ENCODE measurements at regions not wholly inside any gene's neighbourhood (a gene's known extent, or its start where the extent isn't known, plus 50 kb on each side); places are given as distances from the start of the nearest gene placed in this dataset.

DNA sequence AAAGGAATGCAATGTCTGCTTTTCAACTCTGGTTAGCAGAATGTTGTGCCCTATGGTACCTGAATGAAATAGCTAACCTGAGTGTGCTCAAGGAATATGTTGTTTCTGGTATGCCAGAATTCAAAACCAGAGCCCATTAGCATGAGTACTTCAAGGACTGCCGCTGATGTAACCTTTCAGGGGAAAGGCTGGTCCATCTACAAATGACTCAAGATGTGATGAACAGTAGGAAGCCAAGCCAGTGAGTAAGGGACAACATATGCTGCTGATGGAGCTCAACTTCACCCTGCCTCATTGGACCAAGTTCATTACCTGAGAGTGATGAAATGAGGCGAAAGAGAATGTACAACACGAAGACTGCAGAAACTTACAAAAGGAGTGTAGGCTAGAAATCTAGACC, 95.7 kb upstream of the BMP2 start (continued):
- TF ChIP-seq RNF2 (IDR thresholded peaks at IDR 0.05; ENCODE audit: borderline replicate concordance, low read depth) = no peak
- TF ChIP-seq HOXA7 (CRISPR knock-in tag; IDR thresholded peaks at IDR 0.05) = no peak

DNA sequence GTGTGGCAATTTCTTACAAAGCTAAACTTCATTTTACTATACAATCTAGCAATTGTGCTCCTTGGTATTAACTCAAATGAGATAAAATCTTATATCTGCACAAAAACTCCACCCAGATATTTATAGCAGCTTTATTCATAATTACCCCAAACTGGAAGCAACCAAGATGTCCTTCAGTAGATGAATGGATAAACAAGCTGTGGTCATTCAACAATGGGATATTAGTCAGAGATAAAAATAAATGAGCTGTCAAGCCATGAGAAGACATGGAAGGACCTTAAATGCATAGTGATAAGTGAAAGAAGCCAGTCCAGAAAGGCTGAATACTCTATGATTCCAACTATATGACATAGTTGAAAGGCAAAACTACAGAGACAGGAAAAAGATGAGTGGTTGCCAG, 98.9 kb upstream of the BMP2 start:
- ChIA-PET CTCF (no interaction called here), POLR2A (no interaction called here)
- H3K9me3 ChIP-seq = no peaks in the 10 kb centered on the region
- no peaks in the 10 kb centered on the region for H3K4me1 ChIP-seq
- TF ChIP-seq RCOR1 (IDR thresholded peaks at IDR 0.05; ENCODE audit: low read depth, low read length) (no peak), TFCP2L1 (CRISPR knock-in tag; IDR thresholded peaks at IDR 0.05) (no peak), HEYL (CRISPR knock-in tag; IDR thresholded peaks at IDR 0.05) (no peak), POLR2AphosphoS2 (conservative IDR thresholded peaks at IDR 0.05; ENCODE audit: low read length) (no peak), KDM1A (IDR thresholded peaks at IDR 0.05; ENCODE audit: low read depth) (no peak), FOSL2 (IDR thresholded peaks at IDR 0.05) (no peak), FOSL2 (CRISPR knock-in tag; IDR thresholded peaks at IDR 0.05) (no peak), CBX2 (IDR thresholded peaks at IDR 0.05; ENCODE audit: borderline replicate concordance, low read depth) (no peak), HDAC2 (IDR thresholded peaks at IDR 0.05) (no peak)
- TF ChIP-seq, protein P1, sequence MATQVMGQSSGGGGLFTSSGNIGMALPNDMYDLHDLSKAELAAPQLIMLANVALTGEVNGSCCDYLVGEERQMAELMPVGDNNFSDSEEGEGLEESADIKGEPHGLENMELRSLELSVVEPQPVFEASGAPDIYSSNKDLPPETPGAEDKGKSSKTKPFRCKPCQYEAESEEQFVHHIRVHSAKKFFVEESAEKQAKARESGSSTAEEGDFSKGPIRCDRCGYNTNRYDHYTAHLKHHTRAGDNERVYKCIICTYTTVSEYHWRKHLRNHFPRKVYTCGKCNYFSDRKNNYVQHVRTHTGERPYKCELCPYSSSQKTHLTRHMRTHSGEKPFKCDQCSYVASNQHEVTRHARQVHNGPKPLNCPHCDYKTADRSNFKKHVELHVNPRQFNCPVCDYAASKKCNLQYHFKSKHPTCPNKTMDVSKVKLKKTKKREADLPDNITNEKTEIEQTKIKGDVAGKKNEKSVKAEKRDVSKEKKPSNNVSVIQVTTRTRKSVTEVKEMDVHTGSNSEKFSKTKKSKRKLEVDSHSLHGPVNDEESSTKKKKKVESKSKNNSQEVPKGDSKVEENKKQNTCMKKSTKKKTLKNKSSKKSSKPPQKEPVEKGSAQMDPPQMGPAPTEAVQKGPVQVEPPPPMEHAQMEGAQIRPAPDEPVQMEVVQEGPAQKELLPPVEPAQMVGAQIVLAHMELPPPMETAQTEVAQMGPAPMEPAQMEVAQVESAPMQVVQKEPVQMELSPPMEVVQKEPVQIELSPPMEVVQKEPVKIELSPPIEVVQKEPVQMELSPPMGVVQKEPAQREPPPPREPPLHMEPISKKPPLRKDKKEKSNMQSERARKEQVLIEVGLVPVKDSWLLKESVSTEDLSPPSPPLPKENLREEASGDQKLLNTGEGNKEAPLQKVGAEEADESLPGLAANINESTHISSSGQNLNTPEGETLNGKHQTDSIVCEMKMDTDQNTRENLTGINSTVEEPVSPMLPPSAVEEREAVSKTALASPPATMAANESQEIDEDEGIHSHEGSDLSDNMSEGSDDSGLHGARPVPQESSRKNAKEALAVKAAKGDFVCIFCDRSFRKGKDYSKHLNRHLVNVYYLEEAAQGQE (IDR thresholded peaks at IDR 0.05) = no peak
- no peak overlapping the region for H3K4me2 ChIP-seq
- FAIRE-seq = no peak
- no peak for ATAC-seq
- no peak overlapping the region for H3K27ac ChIP-seq
- no peak overlapping the region for H3K4me3 ChIP-seq
- no peak for DNase-seq (ENCODE audit: low read depth in 1 of 2, low spot score in 1 of 2)

DNA sequence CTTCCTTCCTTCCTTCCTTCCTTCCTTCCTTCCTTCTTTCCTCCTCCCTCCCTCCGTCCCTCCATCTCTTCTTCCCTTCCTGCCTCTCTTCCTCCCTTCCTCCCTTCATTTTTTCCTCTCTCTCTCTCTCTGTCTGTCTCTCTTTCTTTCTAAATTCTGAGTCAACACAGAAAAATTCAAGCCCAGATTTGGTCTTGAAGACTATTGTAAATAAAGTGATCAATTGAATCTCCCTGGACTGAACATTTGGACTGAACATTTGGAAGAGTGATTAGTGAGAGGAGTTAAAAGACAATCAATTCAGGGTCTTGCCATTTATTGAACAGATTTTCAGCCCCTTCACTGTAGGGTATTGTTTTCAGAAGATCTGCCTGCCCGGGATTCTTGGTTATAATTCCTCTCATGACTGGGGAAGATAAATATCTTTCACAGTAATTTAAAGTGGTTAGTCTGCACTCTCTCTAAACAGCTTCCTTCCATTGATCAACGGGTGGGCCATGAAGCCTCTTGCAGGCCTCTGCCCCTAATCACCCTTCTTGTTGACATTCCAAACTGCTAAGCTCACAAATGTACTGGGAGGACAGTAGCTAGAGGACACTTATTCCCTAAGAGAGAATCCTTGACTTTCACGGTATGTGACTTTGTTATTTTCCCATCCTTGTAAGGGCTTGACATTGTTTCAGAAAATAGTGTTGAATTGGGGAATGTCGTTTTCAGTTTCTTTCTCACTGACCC, 101.7 kb upstream of the BMP2 start:
- FAIRE-seq = peak; percentile 7
- H3K4me3 ChIP-seq = no peak overlapping the region
- no peak overlapping the region for H3K27ac ChIP-seq
- POLR2A ChIA-PET = no interaction called here
- no peak for DNase-seq (ENCODE audit: low read depth in 1 of 2, low spot score in 1 of 2)
- TF ChIP-seq ZSCAN20 (CRISPR knock-in tag; IDR thresholded peaks at IDR 0.05) (no peak), CBX2 (IDR thresholded peaks at IDR 0.05; ENCODE audit: borderline replicate concordance, low read depth) (no peak), RCOR1 (IDR thresholded peaks at IDR 0.05; ENCODE audit: low read depth, low read length) (no peak), CBX8 (IDR thresholded peaks at IDR 0.05) (no peak), EP300 (IDR thresholded peaks at IDR 0.05) (no peak), HDAC2 (IDR thresholded peaks at IDR 0.05) (no peak), SREBF2 (IDR thresholded peaks at IDR 0.05) (no peak), ZFP36 (IDR thresholded peaks at IDR 0.05; ENCODE audit: borderline replicate concordance, partially characterized antibody) (no peak), HOXB13 (CRISPR knock-in tag; IDR thresholded peaks at IDR 0.05; ENCODE audit: low read depth) (no peak)
- TF ChIP-seq, protein P2, sequence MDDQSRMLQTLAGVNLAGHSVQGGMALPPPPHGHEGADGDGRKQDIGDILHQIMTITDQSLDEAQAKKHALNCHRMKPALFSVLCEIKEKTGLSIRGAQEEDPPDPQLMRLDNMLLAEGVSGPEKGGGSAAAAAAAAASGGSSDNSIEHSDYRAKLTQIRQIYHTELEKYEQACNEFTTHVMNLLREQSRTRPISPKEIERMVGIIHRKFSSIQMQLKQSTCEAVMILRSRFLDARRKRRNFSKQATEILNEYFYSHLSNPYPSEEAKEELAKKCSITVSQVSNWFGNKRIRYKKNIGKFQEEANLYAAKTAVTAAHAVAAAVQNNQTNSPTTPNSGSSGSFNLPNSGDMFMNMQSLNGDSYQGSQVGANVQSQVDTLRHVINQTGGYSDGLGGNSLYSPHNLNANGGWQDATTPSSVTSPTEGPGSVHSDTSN (IDR thresholded peaks at IDR 0.05) = no peak
- no peaks in the 10 kb centered on the region for H3K4me1 ChIP-seq
- no peak for ATAC-seq
- CTCF ChIA-PET = interaction anchor here (1.1 to 1.6 kb wide), 2 partner anchors 15 to 17 kb away, joined by 3 read pairs; no protein-coding TSS in a partner anchor
- H3K9me3 ChIP-seq = no peaks in the 10 kb centered on the region
- 14% methylated on average over 5 of the region's 5 CpGs for WGBS (ENCODE audit: missing lambda C conversion rate)
- no peak overlapping the region for H3K4me2 ChIP-seq

Data from A549 (cell line).